SW480 (cell line): ENCODE measurements at regions not wholly inside any gene's neighbourhood (a gene's known extent, or its start where the extent isn't known, plus 50 kb on each side); places are given as distances from the start of the nearest gene placed in this dataset.
"Not testable (repeated sequence)": the region's sequence is repeated elsewhere in the genome, so short reads cannot be mapped to it uniquely, and the experiment has no call there.

Experiments
- DNase-seq: peaks from one replicate; pipeline ENCODE4 v3.0.0-alpha.2; 2016; ENCODE audit warnings: low spot score

GRCh38 chr12:125794401-125794800, 729.2 kb downstream of the AACS start:
- no peak for DNase-seq

- DNase-seq, result no peak
Measured at GRCh38 chr12:125797421-125798175, 732.4 kb downstream of the AACS start.

GRCh38 chr12:125804660-125805059, 739.4 kb downstream of the AACS start:
- DNase-seq, result no peak

- DNase-seq, result no peak
Measured at GRCh38 chr12:125824276-125824675, 759.0 kb downstream of the AACS start.

- DNase-seq, result no peak
Measured at GRCh38 chr12:125835852-125836251, 770.6 kb downstream of the AACS start.

- no peak for DNase-seq
Measured at GRCh38 chr12:125836647-125837046, 771.4 kb downstream of the AACS start.

GRCh38 chr12:125841332-125841731, 776.1 kb downstream of the AACS start:
- no peak for DNase-seq

GRCh38 chr12:125852116-125852515, 786.9 kb downstream of the AACS start:
- DNase-seq, result no peak

- no peak for DNase-seq
Measured at GRCh38 chr12:125852679-125853078, 787.4 kb downstream of the AACS start.

GRCh38 chr12:125853670-125854069, 788.4 kb downstream of the AACS start:
- DNase-seq, result no peak

- DNase-seq, result no peak
Measured at GRCh38 chr12:125856366-125856765, 791.1 kb downstream of the AACS start.

- DNase-seq, result no peak
Measured at GRCh38 chr12:125856896-125857295, 791.7 kb downstream of the AACS start.

GRCh38 chr12:125860672-125861288, 795.5 kb downstream of the AACS start:
- DNase-seq, result no peak

- DNase-seq, result no peak
Measured at GRCh38 chr12:125861299-125862281, 796.4 kb downstream of the AACS start.

GRCh38 chr12:125865236-125865635, 800.0 kb downstream of the AACS start:
- not testable (repeated sequence) for DNase-seq

- DNase-seq, result no peak
Measured at GRCh38 chr12:125871811-125872594, 806.8 kb downstream of the AACS start.

GRCh38 chr12:125873016-125873415, 807.8 kb downstream of the AACS start:
- no peak for DNase-seq

GRCh38 chr12:125878483-125878882, 813.2 kb downstream of the AACS start:
- DNase-seq, result no peak

- DNase-seq, result no peak
Measured at GRCh38 chr12:125882141-125882540, 816.9 kb downstream of the AACS start.

- no peak for DNase-seq
Measured at GRCh38 chr12:125888921-125889320, 823.7 kb downstream of the AACS start.

GRCh38 chr12:125889742-125890141, 824.5 kb downstream of the AACS start:
- no peak for DNase-seq
